Type B pancreatic cell (in vitro differentiated cells): ENCODE measurements at regions not wholly inside any gene's neighbourhood (a gene's known extent, or its start where the extent isn't known, plus 50 kb on each side); places are given as distances from the start of the nearest gene placed in this dataset.
"Not testable (repeated sequence)": the region's sequence is repeated elsewhere in the genome, so short reads cannot be mapped to it uniquely, and the experiment has no call there.

Experiments used
- DNase-seq: peaks from one replicate; pipeline ENCODE4 v3.0.0; 2021; ENCODE audit warnings: mixed read lengths; ENCODE audit not compliant: unreplicated experiment; ENCODE audit errors: extremely low spot score
- H3K27ac Mint-ChIP-seq: 2 replicates; pipeline ENCODE4 v1.8.0; 2021; ENCODE audit warnings: mild to moderate bottlenecking, mixed read lengths
- H3K27me3 Mint-ChIP-seq: 2 replicates; pipeline ENCODE4 v1.8.0; 2021; ENCODE audit warnings: mixed read lengths
- H3K36me3 Mint-ChIP-seq: 2 replicates; pipeline ENCODE4 v1.8.0; 2021; ENCODE audit warnings: mixed read lengths
- H3K4me1 Mint-ChIP-seq: one replicate; pipeline ENCODE4 v1.8.0; 2021; ENCODE audit warnings: mixed read lengths; ENCODE audit not compliant: unreplicated experiment
- H3K4me3 Mint-ChIP-seq: 2 replicates; pipeline ENCODE4 v1.8.0; 2021; ENCODE audit warnings: mild to moderate bottlenecking, mixed read lengths
- H3K9me3 Mint-ChIP-seq: 2 replicates; pipeline ENCODE4 v1.8.0; 2021; ENCODE audit warnings: mixed read lengths
- TF ChIP-seq, protein P1 (sequence below): fragments of 200-600 bp; sonication (generic); conservative IDR thresholded peaks from 2 replicates; pipeline ENCODE4 v1.5.0; 2021; ENCODE audit warnings: antibody characterized with exemption, mild to moderate bottlenecking

DNA sequence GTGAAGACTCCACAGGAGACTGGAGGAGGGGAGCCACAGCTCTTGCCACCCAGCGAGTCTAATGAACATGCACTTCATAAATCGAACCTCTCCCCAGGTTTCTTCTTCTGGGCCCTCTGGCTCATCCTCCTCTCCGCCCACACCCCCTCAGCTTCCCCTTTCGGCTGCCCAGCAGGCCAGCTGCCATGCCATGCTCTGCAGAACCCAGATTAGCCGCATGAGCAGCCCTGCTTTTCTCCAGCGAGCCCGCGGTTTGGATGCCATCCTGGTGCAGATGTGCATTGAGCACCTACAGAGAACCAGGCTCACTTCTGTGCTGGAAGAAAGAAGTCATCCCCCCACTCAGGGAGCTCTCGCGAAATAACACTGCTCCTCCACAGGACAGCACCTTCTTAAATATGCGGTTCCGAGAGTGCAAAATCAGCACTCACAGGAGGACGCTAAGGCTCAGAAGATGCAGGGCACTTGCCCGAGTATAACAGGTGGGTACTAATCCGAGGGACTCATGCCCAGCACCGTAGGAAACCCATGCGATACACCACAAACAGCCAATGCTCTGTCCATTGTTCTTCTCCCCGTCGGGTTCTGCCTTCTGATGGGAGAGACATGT, 143.0 kb upstream of the THBS2 start:
- no peak for DNase-seq
- no peaks in the 10 kb centered on the region for H3K36me3 Mint-ChIP-seq
- H3K4me3 Mint-ChIP-seq: no peak overlapping the region
- no peaks in the 10 kb centered on the region for H3K9me3 Mint-ChIP-seq
- H3K27me3 Mint-ChIP-seq: peaks cover 3% of the 10 kb centered on the region
- peaks cover 4% of the 10 kb centered on the region for H3K4me1 Mint-ChIP-seq
- no peak overlapping the region for H3K27ac Mint-ChIP-seq
- TF ChIP-seq, protein P1, sequence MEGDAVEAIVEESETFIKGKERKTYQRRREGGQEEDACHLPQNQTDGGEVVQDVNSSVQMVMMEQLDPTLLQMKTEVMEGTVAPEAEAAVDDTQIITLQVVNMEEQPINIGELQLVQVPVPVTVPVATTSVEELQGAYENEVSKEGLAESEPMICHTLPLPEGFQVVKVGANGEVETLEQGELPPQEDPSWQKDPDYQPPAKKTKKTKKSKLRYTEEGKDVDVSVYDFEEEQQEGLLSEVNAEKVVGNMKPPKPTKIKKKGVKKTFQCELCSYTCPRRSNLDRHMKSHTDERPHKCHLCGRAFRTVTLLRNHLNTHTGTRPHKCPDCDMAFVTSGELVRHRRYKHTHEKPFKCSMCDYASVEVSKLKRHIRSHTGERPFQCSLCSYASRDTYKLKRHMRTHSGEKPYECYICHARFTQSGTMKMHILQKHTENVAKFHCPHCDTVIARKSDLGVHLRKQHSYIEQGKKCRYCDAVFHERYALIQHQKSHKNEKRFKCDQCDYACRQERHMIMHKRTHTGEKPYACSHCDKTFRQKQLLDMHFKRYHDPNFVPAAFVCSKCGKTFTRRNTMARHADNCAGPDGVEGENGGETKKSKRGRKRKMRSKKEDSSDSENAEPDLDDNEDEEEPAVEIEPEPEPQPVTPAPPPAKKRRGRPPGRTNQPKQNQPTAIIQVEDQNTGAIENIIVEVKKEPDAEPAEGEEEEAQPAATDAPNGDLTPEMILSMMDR: no peak

- not testable (repeated sequence) for H3K4me3 Mint-ChIP-seq, H3K27me3 Mint-ChIP-seq, H3K9me3 Mint-ChIP-seq, H3K36me3 Mint-ChIP-seq, H3K27ac Mint-ChIP-seq, DNase-seq, H3K4me1 Mint-ChIP-seq
Measured at GRCh38 chr6:169396009-169396539, 142.4 kb upstream of the THBS2 start.

DNA sequence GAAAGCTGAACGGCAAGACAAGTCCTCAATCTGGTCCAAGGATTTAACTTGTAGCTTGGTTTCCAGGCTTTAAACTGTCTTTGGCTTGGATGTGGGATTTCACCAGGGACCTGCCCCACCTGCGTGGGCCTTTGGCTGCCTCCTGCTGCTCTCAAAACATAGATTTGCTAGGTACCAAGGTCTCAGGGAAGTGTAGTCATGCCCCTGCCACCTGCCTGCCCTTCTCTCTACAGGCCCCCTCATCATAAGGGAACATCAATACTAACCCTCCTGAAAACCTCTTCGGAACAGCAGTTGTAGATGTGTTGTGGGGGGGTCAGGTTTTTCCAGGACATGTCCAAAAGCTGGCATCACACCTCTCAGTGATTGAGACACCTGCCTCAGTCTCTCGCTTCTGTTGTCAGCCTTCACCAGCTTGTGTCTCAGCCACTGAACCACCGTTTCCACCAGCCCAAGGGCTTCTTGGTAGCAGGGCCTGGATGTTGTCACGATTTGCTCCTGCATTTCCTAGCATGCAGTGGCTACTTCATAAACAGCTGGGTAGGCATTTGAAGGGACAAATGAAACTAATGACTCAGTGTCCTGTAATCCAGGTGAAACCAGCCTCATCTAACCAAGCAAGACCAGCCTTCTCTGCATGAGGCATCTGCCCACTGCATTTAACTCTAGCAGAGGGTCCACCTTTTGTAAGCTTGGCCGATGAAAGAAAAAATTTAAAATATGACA, 141.6 kb upstream of the THBS2 start:
- no peak for DNase-seq
- Mint-ChIP-seq H3K27ac (no peak overlapping the region), H3K4me1 (peaks cover 4% of the 10 kb centered on the region), H3K4me3 (no peak overlapping the region), H3K27me3 (peaks cover 3% of the 10 kb centered on the region), H3K36me3 (no peaks in the 10 kb centered on the region), H3K9me3 (no peaks in the 10 kb centered on the region)
- TF ChIP-seq, protein P1: no peak

GRCh38 chr6:169393753-169394152, 140.1 kb upstream of the THBS2 start:
- H3K4me1 Mint-ChIP-seq: peaks cover 1% of the 10 kb centered on the region
- H3K9me3 Mint-ChIP-seq: no peaks in the 10 kb centered on the region
- H3K27ac Mint-ChIP-seq: no peak overlapping the region
- TF ChIP-seq, protein P1: no peak
- H3K27me3 Mint-ChIP-seq: peaks cover under 1% of the 10 kb centered on the region
- no peak overlapping the region for H3K4me3 Mint-ChIP-seq
- no peaks in the 10 kb centered on the region for H3K36me3 Mint-ChIP-seq
- DNase-seq: no peak

GRCh38 chr6:169391473-169392071, 137.9 kb upstream of the THBS2 start:
- Mint-ChIP-seq H3K9me3 (no peaks in the 10 kb centered on the region), H3K4me1 (no peaks in the 10 kb centered on the region), H3K36me3 (no peaks in the 10 kb centered on the region), H3K27ac (no peak overlapping the region), H3K4me3 (no peak overlapping the region), H3K27me3 (no peaks in the 10 kb centered on the region)
- TF ChIP-seq, protein P1: no peak
- DNase-seq: no peak
